Activated CD8-positive, alpha-beta memory T cell treated with anti-CD3 and anti-CD28 coated beads for 1 hour (primary cell): ENCODE measurements at regions not wholly inside any gene's neighbourhood (a gene's known extent, or its start where the extent isn't known, plus 50 kb on each side); places are given as distances from the start of the nearest gene placed in this dataset.

Experiments
- DNase-seq, 2 donors: peaks; one replicate each; pipeline ENCODE4 v3.0.0-alpha.2; 2020; ENCODE audit warnings: low read depth in 1 of 2; ENCODE audit errors: extremely low read depth in 1 of 2

- no peak for DNase-seq
Measured at GRCh38 chr9:117490199-117490598, 75.3 kb upstream of the ASTN2 start.

- DNase-seq: no peak
Measured at GRCh38 chr9:117488659-117489058, 73.8 kb upstream of the ASTN2 start.

- DNase-seq: no peak
Measured at GRCh38 chr9:117487555-117488175, 72.8 kb upstream of the ASTN2 start.

GRCh38 chr9:117486426-117486825, 71.6 kb upstream of the ASTN2 start:
- no peak for DNase-seq

- no peak for DNase-seq
Measured at GRCh38 chr9:117485176-117485575, 70.3 kb upstream of the ASTN2 start.

- no peak for DNase-seq
Measured at GRCh38 chr9:117480729-117481128, 65.9 kb upstream of the ASTN2 start.

GRCh38 chr9:117480253-117480652, 65.4 kb upstream of the ASTN2 start:
- no peak for DNase-seq

- DNase-seq: no peak
Measured at GRCh38 chr9:117473293-117473692, 58.4 kb upstream of the ASTN2 start.

GRCh38 chr9:117470902-117471301, 56.0 kb upstream of the ASTN2 start:
- DNase-seq: no peak

GRCh38 chr9:117470455-117470854, 55.6 kb upstream of the ASTN2 start:
- no peak for DNase-seq

- DNase-seq: no peak
Measured at GRCh38 chr9:117466111-117466510, 51.3 kb upstream of the ASTN2 start.

- no peak for DNase-seq
Measured at GRCh38 chr9:117465706-117466105, 50.8 kb upstream of the ASTN2 start.

- DNase-seq: no peak
Measured at GRCh38 chr9:117464941-117465616, 50.2 kb upstream of the ASTN2 start.
